NCI-H1436 treated with DMSO at 0.1 percent for 48 hours (cell line): ENCODE measurements at regions not wholly inside any gene's neighbourhood (a gene's known extent, or its start where the extent isn't known, plus 50 kb on each side); places are given as distances from the start of the nearest gene placed in this dataset.

ENCODE experiments used
- DNase-seq: peaks from one replicate; lab custom pipeline; 2025; lab: John Stamatoyannopoulos, UW

GRCh38 chr2:81703831-81704230 is 1399.3 kb upstream of the LRRTM1 start:
- DNase-seq: no peak

GRCh38 chr2:81692566-81692965 is 1388.0 kb upstream of the LRRTM1 start:
- DNase-seq: no peak

- DNase-seq: no peak
These were observed 1371.1 kb upstream of the LRRTM1 start for GRCh38 chr2:81675641-81676040.

- DNase-seq: no peak
These were observed 1368.4 kb upstream of the LRRTM1 start for GRCh38 chr2:81672923-81673322.

GRCh38 chr2:81672516-81672915 is 1368.0 kb upstream of the LRRTM1 start:
- no peak for DNase-seq

- DNase-seq: no peak
These were observed 1366.3 kb upstream of the LRRTM1 start for GRCh38 chr2:81670885-81671284.

- DNase-seq: no peak
These were observed 1356.5 kb upstream of the LRRTM1 start for GRCh38 chr2:81661081-81661480.

GRCh38 chr2:81658227-81658626 is 1353.7 kb upstream of the LRRTM1 start:
- no peak for DNase-seq

- no peak for DNase-seq
These were observed 1345.8 kb upstream of the LRRTM1 start for GRCh38 chr2:81650048-81650971.

- no peak for DNase-seq
These were observed 1344.3 kb upstream of the LRRTM1 start for GRCh38 chr2:81648806-81649205.

- no peak for DNase-seq
These were observed 1343.8 kb upstream of the LRRTM1 start for GRCh38 chr2:81648370-81648769.

GRCh38 chr2:81647715-81648230 is 1343.2 kb upstream of the LRRTM1 start:
- DNase-seq: no peak

- no peak for DNase-seq
These were observed 1341.3 kb upstream of the LRRTM1 start for GRCh38 chr2:81645745-81646301.

- DNase-seq: no peak
These were observed 1339.6 kb upstream of the LRRTM1 start for GRCh38 chr2:81644189-81644588.

- DNase-seq: no peak
These were observed 1320.3 kb upstream of the LRRTM1 start for GRCh38 chr2:81624825-81625224.

- no peak for DNase-seq
These were observed 1295.5 kb upstream of the LRRTM1 start for GRCh38 chr2:81600088-81600487.

- DNase-seq: no peak
These were observed 1293.9 kb upstream of the LRRTM1 start for GRCh38 chr2:81598453-81598852.

- DNase-seq: no peak
These were observed 1284.9 kb upstream of the LRRTM1 start for GRCh38 chr2:81589406-81589805.

GRCh38 chr2:81583311-81584108 is 1279.0 kb upstream of the LRRTM1 start:
- no peak for DNase-seq

GRCh38 chr2:81576713-81577112 is 1272.2 kb upstream of the LRRTM1 start:
- no peak for DNase-seq

- no peak for DNase-seq
These were observed 1246.6 kb upstream of the LRRTM1 start for GRCh38 chr2:81551040-81551634.

GRCh38 chr2:81550277-81550676 is 1245.7 kb upstream of the LRRTM1 start:
- DNase-seq: no peak
